GM10248 (cell line): ENCODE measurements at regions not wholly inside any gene's neighbourhood (a gene's known extent, or its start where the extent isn't known, plus 50 kb on each side); places are given as distances from the start of the nearest gene placed in this dataset.
"Not testable (repeated sequence)": the region's sequence is repeated elsewhere in the genome, so short reads cannot be mapped to it uniquely, and the experiment has no call there.

Experiments used
- CTCF ChIA-PET: fragments of 300-600 bp; sonication (Branson Sonifier 250); formaldehyde crosslinking; extraction: SDS; loops from one replicate; lab custom pipeline; 2021; ENCODE audit warnings: antibody characterized with exemption; lab: Yijun Ruan, JAX
- POLR2A ChIA-PET: fragments of 350-650 bp; sonication (Branson Sonifier 250); formaldehyde crosslinking; extraction: SDS; loops from one replicate; lab custom pipeline; 2020; ENCODE audit warnings: antibody characterized with exemption; lab: Yijun Ruan, JAX
- DNase-seq: peaks from one replicate; pipeline ENCODE4 v3.0.0; 2012; ENCODE audit errors: extremely low spot score
- CTCF ChIP-seq: IDR thresholded peaks from 2 replicates; pipeline ENCODE4 v1.5.1; 2012; ENCODE audit warnings: mild to moderate bottlenecking, low read depth; ENCODE audit errors: extremely low read depth, missing control alignments, control extremely low read depth

- TF ChIP-seq CTCF, result no peak
- POLR2A ChIA-PET, result no interaction called here
- DNase-seq, result no peak
- CTCF ChIA-PET, result no interaction called here
Measured at GRCh38 chr4:59664771-59665170, 1535.4 kb upstream of the ADGRL3 start.

GRCh38 chr4:59666645-59667044, 1533.5 kb upstream of the ADGRL3 start:
- ChIA-PET CTCF (no interaction called here), POLR2A (no interaction called here)
- DNase-seq, result no peak
- TF ChIP-seq CTCF, result no peak

- DNase-seq, result no peak
- CTCF ChIA-PET, result interaction anchor here (1.6 kb wide), 1 partner anchor 13 kb away, joined by 4 read pairs; no protein-coding TSS in a partner anchor
- POLR2A ChIA-PET, result no interaction called here
- no peak for TF ChIP-seq CTCF
Measured at GRCh38 chr4:59671037-59671436, 1529.1 kb upstream of the ADGRL3 start.

GRCh38 chr4:59676389-59676788, 1523.7 kb upstream of the ADGRL3 start:
- TF ChIP-seq CTCF, result no peak
- CTCF ChIA-PET, result no interaction called here
- POLR2A ChIA-PET, result no interaction called here
- DNase-seq, result no peak

GRCh38 chr4:59676992-59677391, 1523.1 kb upstream of the ADGRL3 start:
- DNase-seq, POLR2A ChIA-PET, CTCF ChIA-PET: not testable (repeated sequence)

- CTCF ChIA-PET, result no interaction called here
- POLR2A ChIA-PET, result no interaction called here
- DNase-seq, result no peak
- TF ChIP-seq CTCF, result no peak
Measured at GRCh38 chr4:59685626-59686025, 1514.5 kb upstream of the ADGRL3 start.

- TF ChIP-seq CTCF, result no peak
- ChIA-PET CTCF (interaction anchor here (0.7 to 1.6 kb wide), 4 partner anchors 15 to 45 kb away, joined by 3 to 4 read pairs (median 3); no protein-coding TSS in a partner anchor), POLR2A (no interaction called here)
- DNase-seq, result no peak
Measured at GRCh38 chr4:59689149-59689548, 1511.0 kb upstream of the ADGRL3 start.
